ENCODE measurements at regions not wholly inside any gene's neighbourhood (a gene's known extent, or its start where the extent isn't known, plus 50 kb on each side); places are given as distances from the start of the nearest gene placed in this dataset.

GRCh38 chr3:80696280-80696679, 928.5 kb upstream of the ROBO1 start:
- TF ChIP-seq CTCF (IDR thresholded peaks at IDR 0.05) (no peak), ZFX (IDR thresholded peaks at IDR 0.05; ENCODE audit: borderline replicate concordance) (no peak)

All from 22Rv1 (cell line).